Left lung (tissue), 4 donors: ENCODE measurements at regions not wholly inside any gene's neighbourhood (a gene's known extent, or its start where the extent isn't known, plus 50 kb on each side); places are given as distances from the start of the nearest gene placed in this dataset.

ENCODE experiments used
- ATAC-seq: fragments of 200-7000 bp; cut with Tn5 transposase; one replicate; pipeline ENCODE4 v1.9.1; 2020; ENCODE audit warnings: moderate library complexity
- DNase-seq, 4 donors: peaks; one replicate each; pipeline ENCODE4 v3.0.0-alpha.2; 2013 to 2020
- H3K27ac ChIP-seq, 2 donors: fragments of 200-600 bp; sonication (generic) in 1 of 2; one replicate each; pipeline versions ENCODE4 v1.5.0 to v1.8.0; 2020 to 2021
- H3K27me3 ChIP-seq, 2 donors: fragments of 200-600 bp; sonication (generic) in 1 of 2; one replicate each; pipeline versions ENCODE4 v1.5.0 to v1.8.0; 2020 to 2021
- H3K36me3 ChIP-seq, 2 donors: fragments of 200-600 bp; sonication (generic) in 1 of 2; one replicate each; pipeline versions ENCODE4 v1.5.0 to v1.8.0; 2020 to 2021
- H3K4me1 ChIP-seq, 2 donors: fragments of 200-600 bp; one replicate each; pipeline ENCODE4 v1.8.0; 2021
- H3K4me3 ChIP-seq, 2 donors: fragments of 200-600 bp; sonication (generic) in 1 of 2; one replicate each; pipeline versions ENCODE4 v1.5.0 to v1.8.0; 2020 to 2021; ENCODE audit warnings: mild to moderate bottlenecking in 1 of 2
- H3K9me3 ChIP-seq, 2 donors: fragments of 200-600 bp; sonication (generic) in 1 of 2; one replicate each; pipeline versions ENCODE4 v1.5.0 to v1.8.0; 2020 to 2021
- CTCF ChIP-seq, 2 donors: fragments of 200-600 bp; sonication (generic) in 1 of 2; IDR thresholded peaks; one replicate each; pipeline versions ENCODE4 v1.5.0 to v1.8.0; 2021; ENCODE audit warnings: antibody characterized with exemption in 2 of 2
- intact Hi-C, 2 donors: fragments of 100-400 bp; cut with DNase I; formaldehyde crosslinking; loops; one replicate each; pipeline versions ENCODE4 v1.11.2 to v1.14.2; 2022
- donor health status: DM: no; HTN: yes; CAD: no.
- donor health status: DM: no; HTN: no; CAD: no.

DNA sequence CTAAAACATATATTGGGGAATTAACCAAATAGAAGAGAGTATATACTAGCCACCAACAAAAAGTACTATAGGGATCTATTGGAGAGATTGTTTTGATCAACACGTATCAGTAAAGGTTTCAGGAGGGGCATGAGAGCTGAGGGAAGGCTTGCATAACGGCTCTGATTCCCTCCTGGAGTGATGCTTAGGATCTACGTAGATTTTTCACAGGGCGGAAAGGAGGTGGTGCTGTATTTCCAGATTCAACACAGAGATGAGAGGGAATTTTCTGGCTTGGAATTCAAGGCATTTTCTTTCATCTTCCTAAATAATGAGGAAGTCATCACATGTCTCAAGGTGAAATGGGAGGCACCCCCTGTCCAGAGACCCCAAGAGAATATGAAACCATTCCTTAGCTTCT, 443.8 kb downstream of the CMPK2 start:
- H3K4me3 ChIP-seq = no peak overlapping the region
- no peaks in the 10 kb centered on the region for H3K4me1 ChIP-seq
- H3K27me3 ChIP-seq = no peaks in the 10 kb centered on the region
- H3K36me3 ChIP-seq = no peaks in the 10 kb centered on the region
- no peak for TF ChIP-seq CTCF (IDR thresholded peaks at IDR 0.05)
- no peak overlapping the region for H3K27ac ChIP-seq
- intact Hi-C loops = no loop called here
- no peaks in the 10 kb centered on the region for H3K9me3 ChIP-seq
- DNase-seq = no peak
- ATAC-seq = no peak

GRCh38 chr2:6423157-6423556, 442.6 kb downstream of the CMPK2 start:
- intact Hi-C loops = no loop called here
- Histone ChIP-seq H3K9me3 (no peaks in the 10 kb centered on the region), H3K27me3 (no peaks in the 10 kb centered on the region), H3K36me3 (no peaks in the 10 kb centered on the region), H3K4me1 (no peaks in the 10 kb centered on the region), H3K4me3 (no peak overlapping the region), H3K27ac (no peak overlapping the region)
- ATAC-seq = no peak
- DNase-seq = no peak
- TF ChIP-seq CTCF (IDR thresholded peaks at IDR 0.05) = no peak

- Histone ChIP-seq H3K27ac (no peak overlapping the region), H3K36me3 (no peaks in the 10 kb centered on the region), H3K4me1 (no peaks in the 10 kb centered on the region), H3K9me3 (no peaks in the 10 kb centered on the region), H3K4me3 (no peak overlapping the region), H3K27me3 (no peaks in the 10 kb centered on the region)
- no peak for ATAC-seq
- no peak for DNase-seq
- TF ChIP-seq CTCF (IDR thresholded peaks at IDR 0.05) = no peak
- intact Hi-C loops = no loop called here
Observed at GRCh38 chr2:6423944-6424343, 441.8 kb downstream of the CMPK2 start.

GRCh38 chr2:6425032-6425431, 440.7 kb downstream of the CMPK2 start:
- no peak overlapping the region for H3K27ac ChIP-seq
- H3K36me3 ChIP-seq = no peaks in the 10 kb centered on the region
- H3K9me3 ChIP-seq = no peaks in the 10 kb centered on the region
- intact Hi-C loops = no loop called here
- no peak overlapping the region for H3K4me3 ChIP-seq
- H3K27me3 ChIP-seq = no peaks in the 10 kb centered on the region
- no peak for ATAC-seq
- DNase-seq = no peak
- H3K4me1 ChIP-seq = no peaks in the 10 kb centered on the region
- TF ChIP-seq CTCF (IDR thresholded peaks at IDR 0.05) = no peak

GRCh38 chr2:6429210-6429986, 436.3 kb downstream of the CMPK2 start:
- H3K9me3 ChIP-seq = no peaks in the 10 kb centered on the region
- intact Hi-C loops = no loop called here
- no peak overlapping the region for H3K4me3 ChIP-seq
- no peaks in the 10 kb centered on the region for H3K27me3 ChIP-seq
- H3K4me1 ChIP-seq = no peaks in the 10 kb centered on the region
- ATAC-seq (no peak), DNase-seq (no peak)
- no peaks in the 10 kb centered on the region for H3K36me3 ChIP-seq
- TF ChIP-seq CTCF (IDR thresholded peaks at IDR 0.05) = no peak
- H3K27ac ChIP-seq = no peak overlapping the region
